Fibroblast of the conjunctiva (primary cell): ENCODE measurements at regions not wholly inside any gene's neighbourhood (a gene's known extent, or its start where the extent isn't known, plus 50 kb on each side); places are given as distances from the start of the nearest gene placed in this dataset.
"Not testable (repeated sequence)": the region's sequence is repeated elsewhere in the genome, so short reads cannot be mapped to it uniquely, and the experiment has no call there.

ENCODE experiments used
- DNase-seq: peaks from one replicate; pipeline ENCODE4 v3.0.0-alpha.2; 2010; ENCODE audit warnings: low read depth

- no peak for DNase-seq
Measured at GRCh38 chr6:8361259-8361658, 74.1 kb downstream of the SLC35B3 start.

- DNase-seq, result no peak
Measured at GRCh38 chr6:8352966-8353340, 82.4 kb downstream of the SLC35B3 start.

- no peak for DNase-seq
Measured at GRCh38 chr6:8352335-8352965, 82.9 kb downstream of the SLC35B3 start.

- no peak for DNase-seq
Measured at GRCh38 chr6:8343600-8343999, 91.7 kb downstream of the SLC35B3 start.

- no peak for DNase-seq
Measured at GRCh38 chr6:8342241-8342819, 93.0 kb downstream of the SLC35B3 start.

GRCh38 chr6:8337147-8337546, 98.2 kb downstream of the SLC35B3 start:
- DNase-seq, result no peak

GRCh38 chr6:8336406-8337057, 98.8 kb downstream of the SLC35B3 start:
- DNase-seq, result no peak

GRCh38 chr6:8335896-8336295, 99.4 kb downstream of the SLC35B3 start:
- DNase-seq, result no peak

- no peak for DNase-seq
Measured at GRCh38 chr6:8335381-8335780, 100.0 kb downstream of the SLC35B3 start.

- DNase-seq, result no peak
Measured at GRCh38 chr6:8334113-8334512, 101.2 kb downstream of the SLC35B3 start.

- no peak for DNase-seq
Measured at GRCh38 chr6:8329562-8329961, 105.8 kb downstream of the SLC35B3 start.

- DNase-seq, result no peak
Measured at GRCh38 chr6:8325743-8326142, 109.6 kb downstream of the SLC35B3 start.

GRCh38 chr6:8322659-8323058, 112.7 kb downstream of the SLC35B3 start:
- no peak for DNase-seq

- no peak for DNase-seq
Measured at GRCh38 chr6:8321671-8322404, 113.5 kb downstream of the SLC35B3 start.

GRCh38 chr6:8315154-8315553, 120.2 kb downstream of the SLC35B3 start:
- DNase-seq, result no peak

- no peak for DNase-seq
Measured at GRCh38 chr6:8301502-8301901, 133.8 kb downstream of the SLC35B3 start.

GRCh38 chr6:8299034-8299433, 136.3 kb downstream of the SLC35B3 start:
- no peak for DNase-seq

GRCh38 chr6:8282946-8283345, 152.4 kb downstream of the SLC35B3 start:
- DNase-seq, result not testable (repeated sequence)

- no peak for DNase-seq
Measured at GRCh38 chr6:8282380-8282779, 153.0 kb downstream of the SLC35B3 start.

- no peak for DNase-seq
Measured at GRCh38 chr6:8279041-8279805, 156.1 kb downstream of the SLC35B3 start.

GRCh38 chr6:8278562-8278961, 156.8 kb downstream of the SLC35B3 start:
- no peak for DNase-seq

GRCh38 chr6:8277769-8278168, 157.6 kb downstream of the SLC35B3 start:
- no peak for DNase-seq
